Breast epithelium (tissue), 4 donors: ENCODE measurements at regions not wholly inside any gene's neighbourhood (a gene's known extent, or its start where the extent isn't known, plus 50 kb on each side); places are given as distances from the start of the nearest gene placed in this dataset.

Experiments used
- DNase-seq, 2 donors: peaks; one replicate each; pipeline ENCODE4 v3.0.0-alpha.2; 2019; ENCODE audit warnings: low spot score in 2 of 2
- H3K27ac ChIP-seq, 2 donors: fragments of 200-600 bp; sonication (generic) in 1 of 2; one replicate each; pipeline ENCODE4 v1.5.1; 2016 to 2019; ENCODE audit warnings: mild to moderate bottlenecking in 1 of 2
- H3K27me3 ChIP-seq, 2 donors: fragments of 200-600 bp; sonication (generic) in 1 of 2; one replicate each; pipeline versions ENCODE4 v1.5.1 to v1.6.0; 2017 to 2019; ENCODE audit warnings: control low read depth in 1 of 2, mild to moderate bottlenecking in 1 of 2
- H3K36me3 ChIP-seq: fragments of 200-600 bp; one replicate; pipeline ENCODE4 v1.5.1; 2019
- H3K4me1 ChIP-seq, 2 donors: fragments of 200-600 bp; sonication (generic); one replicate each; pipeline ENCODE4 v1.5.1; 2016 to 2019; ENCODE audit warnings: control low read depth in 1 of 2
- H3K4me3 ChIP-seq, 3 donors: fragments of 200-600 bp; sonication (generic); 1 replicate in 2 of 3; 2 replicates in 1 of 3; pipeline ENCODE4 v1.5.1; 2016 to 2019; ENCODE audit warnings: mild to moderate bottlenecking in 3 of 3, moderate library complexity in 2 of 3
- H3K9me3 ChIP-seq, 2 donors: fragments of 200-600 bp; sonication (generic) in 1 of 2; one replicate each; pipeline ENCODE4 v1.5.1; 2016 to 2019; ENCODE audit warnings: control low read depth in 1 of 2
- CTCF ChIP-seq, 3 donors: fragments of 450-650 bp; IDR thresholded peaks; one replicate each; pipeline ENCODE4 v1.5.1; 2016 to 2017; ENCODE audit warnings: antibody characterized with exemption in 3 of 3, mild to moderate bottlenecking in 3 of 3, moderate library complexity in 3 of 3
- POLR2A ChIP-seq: fragments of 450-650 bp; IDR thresholded peaks from one replicate; pipeline ENCODE4 v1.6.1; 2016; ENCODE audit warnings: antibody characterized with exemption, mild to moderate bottlenecking, moderate library complexity
- POLR2AphosphoS5 ChIP-seq, 3 donors: sonication (generic); formaldehyde crosslinking; IDR thresholded peaks; one replicate each; pipeline ENCODE4 v1.6.1; 2017; ENCODE audit warnings: antibody characterized with exemption in 3 of 3
- intact Hi-C: fragments of 100-400 bp; cut with DNase I; formaldehyde crosslinking; loops from one replicate; pipeline ENCODE4 v1.15.1; 2023; ENCODE audit warnings: low total_unique reads

GRCh38 chr2:204468746-204469429 is 76.4 kb upstream of the PARD3B start:
- no peaks in the 10 kb centered on the region for H3K9me3 ChIP-seq
- H3K27ac ChIP-seq = no peak overlapping the region
- H3K36me3 ChIP-seq = no peaks in the 10 kb centered on the region
- no peak for DNase-seq
- H3K4me1 ChIP-seq = no peaks in the 10 kb centered on the region
- intact Hi-C loops = no loop called here
- no peak overlapping the region for H3K4me3 ChIP-seq
- no peaks in the 10 kb centered on the region for H3K27me3 ChIP-seq
- TF ChIP-seq POLR2A = no peak
- no peak for TF ChIP-seq POLR2AphosphoS5 (IDR thresholded peaks at IDR 0.05)
- no peak for TF ChIP-seq CTCF (IDR thresholded peaks at IDR 0.05)

- H3K27me3 ChIP-seq = no peaks in the 10 kb centered on the region
- no peaks in the 10 kb centered on the region for H3K9me3 ChIP-seq
- no peak overlapping the region for H3K27ac ChIP-seq
- intact Hi-C loops = no loop called here
- no peak for DNase-seq
- H3K4me1 ChIP-seq = no peaks in the 10 kb centered on the region
- H3K4me3 ChIP-seq = no peak overlapping the region
- TF ChIP-seq POLR2AphosphoS5 (IDR thresholded peaks at IDR 0.05) (no peak), CTCF (IDR thresholded peaks at IDR 0.05) (no peak), POLR2A (no peak)
- H3K36me3 ChIP-seq = no peaks in the 10 kb centered on the region
Measured at GRCh38 chr2:204470178-204470620, 75.1 kb upstream of the PARD3B start.

- Histone ChIP-seq H3K9me3 (no peaks in the 10 kb centered on the region), H3K27me3 (no peaks in the 10 kb centered on the region), H3K36me3 (no peaks in the 10 kb centered on the region), H3K4me1 (no peaks in the 10 kb centered on the region), H3K4me3 (no peak overlapping the region), H3K27ac (no peak overlapping the region)
- TF ChIP-seq POLR2AphosphoS5 (IDR thresholded peaks at IDR 0.05) = no peak
- no peak for TF ChIP-seq POLR2A
- TF ChIP-seq CTCF (IDR thresholded peaks at IDR 0.05) = no peak
- intact Hi-C loops = no loop called here
- no peak for DNase-seq
Measured at GRCh38 chr2:204470621-204471196, 74.6 kb upstream of the PARD3B start.

- Histone ChIP-seq H3K27ac (no peak overlapping the region), H3K4me3 (no peak overlapping the region), H3K27me3 (no peaks in the 10 kb centered on the region), H3K9me3 (no peaks in the 10 kb centered on the region), H3K36me3 (no peaks in the 10 kb centered on the region), H3K4me1 (no peaks in the 10 kb centered on the region)
- no peak for DNase-seq
- intact Hi-C loops = no loop called here
- TF ChIP-seq POLR2A (no peak), CTCF (IDR thresholded peaks at IDR 0.05) (no peak), POLR2AphosphoS5 (IDR thresholded peaks at IDR 0.05) (no peak)
Measured at GRCh38 chr2:204472375-204472774, 72.9 kb upstream of the PARD3B start.

GRCh38 chr2:204473224-204473623 is 72.1 kb upstream of the PARD3B start:
- Histone ChIP-seq H3K4me1 (no peaks in the 10 kb centered on the region), H3K27ac (no peak overlapping the region), H3K9me3 (no peaks in the 10 kb centered on the region), H3K27me3 (no peaks in the 10 kb centered on the region), H3K4me3 (no peak overlapping the region), H3K36me3 (no peaks in the 10 kb centered on the region)
- intact Hi-C loops = no loop called here
- TF ChIP-seq POLR2AphosphoS5 (IDR thresholded peaks at IDR 0.05) (no peak), POLR2A (no peak), CTCF (IDR thresholded peaks at IDR 0.05) (no peak)
- DNase-seq = no peak
